HG03175 (cell line): ENCODE measurements at regions not wholly inside any gene's neighbourhood (a gene's known extent, or its start where the extent isn't known, plus 50 kb on each side); places are given as distances from the start of the nearest gene placed in this dataset.

ENCODE experiments used
- ATAC-seq: cut with Tn5 transposase; IDR thresholded peaks from one replicate; pipeline ENCODE4 v1.9.1; 2021; ENCODE audit warnings: mild to moderate bottlenecking, moderate library complexity; ENCODE audit not compliant: unreplicated experiment

GRCh38 chr5:109917154-109917546 lies 227.4 kb downstream of the MAN2A1 start:
- ATAC-seq = no peak

DNA sequence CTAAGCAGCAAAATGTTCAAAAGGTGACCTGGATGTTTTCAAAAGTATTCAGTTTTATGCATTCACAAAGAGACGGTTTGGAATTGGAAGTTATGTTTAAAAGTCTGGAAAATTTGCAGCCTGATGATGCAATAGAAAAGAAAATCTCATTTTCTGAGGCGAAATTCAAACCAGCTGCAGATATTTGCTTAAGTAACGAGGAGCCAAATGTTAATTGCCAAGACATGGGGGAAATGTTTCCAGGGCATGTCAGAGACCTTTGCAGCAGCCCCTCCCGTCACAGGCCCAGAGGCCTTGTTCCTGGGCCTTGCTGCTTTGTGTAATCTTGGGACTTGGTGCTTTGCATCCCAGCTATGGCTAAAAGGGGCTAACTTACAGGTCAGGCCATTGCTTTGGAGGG lies 228.2 kb downstream of the MAN2A1 start:
- ATAC-seq = no peak

DNA sequence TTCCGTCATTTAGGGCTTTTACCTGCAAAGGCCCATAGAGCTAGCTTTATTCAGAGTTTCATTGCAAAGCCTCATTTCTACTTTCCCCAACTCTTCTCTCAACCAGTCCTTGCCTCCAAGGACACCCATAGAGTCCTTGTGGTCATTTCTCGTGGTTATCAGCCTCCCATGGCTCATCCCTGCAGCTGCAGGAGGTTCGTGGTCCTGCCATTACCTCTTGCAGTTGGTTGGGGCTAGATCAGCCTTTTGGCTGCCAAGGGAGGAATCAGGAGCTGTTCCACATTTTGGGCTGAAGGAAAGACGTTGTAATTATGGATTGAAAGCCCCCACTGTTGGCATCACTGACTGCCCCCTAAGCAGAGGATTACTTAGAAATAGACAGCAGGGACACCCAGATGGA lies 231.0 kb downstream of the MAN2A1 start:
- no peak for ATAC-seq

- ATAC-seq = peak; percentile 45
Observed at GRCh38 chr5:109921735-109922380, 232.1 kb downstream of the MAN2A1 start.

GRCh38 chr5:109922381-109922995 lies 232.8 kb downstream of the MAN2A1 start:
- ATAC-seq = no peak

GRCh38 chr5:109923205-109923604 lies 233.5 kb downstream of the MAN2A1 start:
- ATAC-seq = no peak

- no peak for ATAC-seq
Observed at GRCh38 chr5:109924237-109925107, 234.7 kb downstream of the MAN2A1 start.

- no peak for ATAC-seq
Observed at GRCh38 chr5:109927639-109928038, 237.9 kb downstream of the MAN2A1 start.

DNA sequence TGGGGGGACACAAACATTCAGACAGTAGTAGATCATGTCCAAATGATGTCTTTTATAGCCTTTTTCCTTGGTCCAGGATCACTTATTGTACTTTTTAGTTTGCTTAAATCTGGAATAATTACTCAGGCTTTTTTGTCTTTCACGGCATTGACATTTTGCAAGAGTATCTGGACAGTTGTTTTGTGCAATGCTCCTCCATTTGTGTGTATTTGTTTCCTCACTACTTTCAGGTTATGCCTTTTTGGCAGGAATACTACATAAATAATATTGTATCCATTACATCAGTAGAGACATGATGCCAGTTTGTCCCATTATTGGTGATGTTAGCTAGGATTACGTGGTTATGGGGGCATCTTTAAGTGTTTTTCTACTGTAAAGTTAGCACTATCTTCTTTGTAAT lies 238.3 kb downstream of the MAN2A1 start:
- ATAC-seq = no peak

GRCh38 chr5:109928811-109929210 lies 239.1 kb downstream of the MAN2A1 start:
- no peak for ATAC-seq

GRCh38 chr5:109929376-109929775 lies 239.6 kb downstream of the MAN2A1 start:
- no peak for ATAC-seq

- ATAC-seq = no peak
Observed at GRCh38 chr5:109929911-109930310, 240.2 kb downstream of the MAN2A1 start.

DNA sequence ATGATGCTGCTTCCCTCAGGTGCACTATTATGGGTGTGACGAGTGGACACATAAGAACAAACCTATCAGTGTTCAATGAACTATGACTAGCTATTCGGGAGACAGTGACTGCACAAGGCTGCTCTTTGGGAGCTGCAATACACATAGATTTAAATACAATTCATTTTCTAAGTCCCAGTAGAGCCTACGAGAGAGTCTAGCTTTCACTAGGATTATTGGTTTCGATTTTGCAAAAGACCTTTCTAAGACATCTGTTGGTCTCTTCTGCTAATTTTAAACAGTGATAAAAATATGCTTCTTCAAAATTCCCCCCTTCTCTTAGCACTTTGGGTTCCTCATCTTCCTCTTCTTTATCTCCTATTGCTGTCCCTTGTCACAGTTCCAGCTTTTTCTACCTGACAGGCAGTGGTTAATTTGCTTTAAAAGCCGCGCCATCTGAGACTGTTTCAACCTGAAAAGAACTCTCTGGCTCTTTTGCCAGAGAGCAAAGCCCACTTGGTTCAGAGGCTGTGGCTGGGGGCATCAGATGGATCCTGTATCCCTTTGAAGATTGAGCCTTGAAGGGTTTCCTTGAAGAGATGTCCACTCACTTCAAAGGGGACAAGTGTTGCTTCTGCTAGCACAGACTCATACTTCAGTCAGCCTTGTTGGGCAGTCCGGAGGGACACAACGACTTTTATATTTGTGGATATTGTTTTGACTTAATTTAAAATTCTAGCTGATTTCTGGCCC lies 241.5 kb downstream of the MAN2A1 start:
- no peak for ATAC-seq

- ATAC-seq = no peak
Observed at GRCh38 chr5:109935833-109936490, 246.2 kb downstream of the MAN2A1 start.

GRCh38 chr5:109936996-109937395 lies 247.3 kb downstream of the MAN2A1 start:
- peak; percentile 80 for ATAC-seq

GRCh38 chr5:109937951-109938350 lies 248.2 kb downstream of the MAN2A1 start:
- no peak for ATAC-seq

DNA sequence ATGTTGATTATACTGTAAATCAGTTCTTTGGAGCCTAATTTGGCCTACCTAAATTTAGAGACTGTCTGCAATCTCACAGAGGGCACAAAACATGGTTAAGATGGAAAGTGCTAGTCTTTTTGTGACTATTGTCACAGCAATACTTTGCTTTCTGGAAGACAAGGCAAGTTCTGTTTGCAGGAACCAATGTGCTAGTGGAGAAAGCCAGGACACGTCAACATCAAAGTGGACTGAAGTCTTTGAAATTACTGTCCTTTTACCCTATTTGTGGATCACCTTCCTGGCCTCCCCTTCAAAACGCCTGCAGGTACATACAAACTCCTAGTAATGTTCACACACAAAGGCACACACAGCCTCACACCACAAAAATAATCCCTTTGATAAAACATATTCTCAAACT lies 248.7 kb downstream of the MAN2A1 start:
- ATAC-seq = no peak

DNA sequence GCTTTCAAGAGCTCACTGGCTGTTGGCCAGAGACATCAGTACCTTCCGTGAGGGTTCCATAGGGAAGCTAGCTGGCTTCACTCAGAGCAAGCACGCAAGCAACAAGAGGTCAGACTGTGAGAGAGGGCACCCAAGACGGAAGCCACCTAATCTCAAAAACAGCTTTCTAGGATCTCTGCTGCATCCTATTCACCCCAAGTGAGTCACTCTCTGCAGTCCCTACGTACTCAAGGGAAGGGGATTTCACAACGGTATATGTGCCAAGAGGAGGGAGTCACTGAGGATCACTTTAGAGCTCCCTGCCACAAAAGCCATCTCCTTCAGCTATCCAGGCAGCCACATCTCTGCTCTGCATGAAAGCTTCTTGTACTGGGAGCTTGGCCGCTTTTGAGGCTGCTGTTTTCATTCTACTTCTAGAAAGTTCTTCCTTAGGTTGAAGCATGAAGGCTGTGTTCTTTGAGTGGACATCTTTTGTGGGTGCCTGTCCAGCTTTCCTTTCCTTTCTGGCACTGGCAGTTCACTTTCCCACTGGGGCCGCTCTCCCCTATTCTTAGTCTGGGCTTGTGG lies 249.5 kb downstream of the MAN2A1 start:
- ATAC-seq = no peak

GRCh38 chr5:109942646-109943045 lies 252.9 kb downstream of the MAN2A1 start:
- ATAC-seq = no peak

DNA sequence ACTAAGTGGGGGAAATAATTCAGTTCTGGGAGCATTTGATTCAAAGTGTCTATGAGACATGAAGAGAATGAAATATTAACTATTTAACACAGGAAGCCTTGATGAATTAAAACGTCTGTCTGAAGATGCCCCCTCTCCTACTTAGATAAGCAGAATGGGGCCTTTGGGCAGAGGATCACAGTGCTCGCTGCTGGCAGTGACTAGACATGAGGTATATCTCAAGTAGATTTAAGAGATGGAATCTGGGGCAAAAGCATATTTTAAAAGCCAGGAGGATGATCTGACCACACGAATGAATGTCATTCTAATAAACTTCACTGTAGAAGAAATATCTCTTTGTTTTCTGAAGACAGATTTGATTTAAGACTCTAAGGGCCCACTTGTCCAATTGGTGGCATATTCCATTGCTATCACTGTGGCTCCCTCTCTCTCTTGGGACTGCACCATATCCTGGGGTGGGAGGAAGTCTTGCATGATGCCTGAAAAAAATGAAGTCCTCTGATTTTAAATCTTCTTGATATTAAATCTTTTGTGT lies 254.0 kb downstream of the MAN2A1 start:
- ATAC-seq = no peak
